HEK293 (cell line): ENCODE measurements at regions not wholly inside any gene's neighbourhood (a gene's known extent, or its start where the extent isn't known, plus 50 kb on each side); places are given as distances from the start of the nearest gene placed in this dataset.

Experiments
- BCL11A ChIP-seq: fragments of 450-650 bp; formaldehyde crosslinking; IDR thresholded peaks from 2 replicates; pipeline ENCODE4 v1.5.1; 2016; ENCODE audit warnings: low read depth, missing biosample characterization, missing genetic modification characterization
- CTCF ChIP-seq: fragments of 450-650 bp; formaldehyde crosslinking; IDR thresholded peaks from 2 replicates; pipeline ENCODE4 v1.5.1; 2016; ENCODE audit warnings: missing biosample characterization, missing genetic modification characterization
- ZBTB17 ChIP-seq: fragments of 450-650 bp; formaldehyde crosslinking; IDR thresholded peaks from 2 replicates; pipeline ENCODE4 v1.5.1; 2016; ENCODE audit warnings: missing biosample characterization, missing genetic modification characterization
- ZNF140 ChIP-seq: fragments of 450-650 bp; formaldehyde crosslinking; IDR thresholded peaks from 2 replicates; pipeline ENCODE4 v1.5.1; 2016; ENCODE audit warnings: missing biosample characterization, missing genetic modification characterization
- ZNF174 ChIP-seq: fragments of 450-650 bp; formaldehyde crosslinking; IDR thresholded peaks from 2 replicates; pipeline ENCODE4 v1.5.0; 2017; ENCODE audit warnings: missing biosample characterization, mild to moderate bottlenecking, missing genetic modification characterization
- ZNF184 ChIP-seq: fragments of 450-650 bp; IDR thresholded peaks from 2 replicates; pipeline ENCODE4 v1.5.1; 2018; ENCODE audit warnings: missing biosample characterization, mild to moderate bottlenecking, missing genetic modification characterization
- ZNF24 ChIP-seq: fragments of 450-650 bp; formaldehyde crosslinking; IDR thresholded peaks from 2 replicates; pipeline ENCODE4 v1.5.1; 2016; ENCODE audit warnings: missing biosample characterization, missing genetic modification characterization
- ZNF274 ChIP-seq, 2 experiments: fragments of 200-500 bp in 1 of 2; fragments of 450-650 bp in 1 of 2; sonication (Bioruptor generic) in 1 of 2; formaldehyde crosslinking in 1 of 2; IDR thresholded peaks; 2 replicates each; pipeline versions ENCODE4 v1.5.1 to v1.6.1; 2014 to 2016; ENCODE audit warnings: borderline replicate concordance in 1 of 2, inconsistent platforms in 1 of 2, low read length in 1 of 2, missing biosample characterization in 1 of 2, missing genetic modification characterization in 1 of 2
- ZNF324 ChIP-seq: fragments of 450-650 bp; formaldehyde crosslinking; IDR thresholded peaks from 2 replicates; pipeline ENCODE4 v1.5.1; 2016; ENCODE audit warnings: missing biosample characterization, missing genetic modification characterization
- ZNF350 ChIP-seq: fragments of 450-650 bp; formaldehyde crosslinking; IDR thresholded peaks from 2 replicates; pipeline ENCODE4 v1.5.0; 2017; ENCODE audit warnings: missing biosample characterization, mild to moderate bottlenecking, missing genetic modification characterization
- ZNF423 ChIP-seq: fragments of 450-650 bp; formaldehyde crosslinking; IDR thresholded peaks from 2 replicates; pipeline ENCODE4 v1.5.1; 2016; ENCODE audit warnings: missing biosample characterization, missing genetic modification characterization
- ZXDB ChIP-seq: fragments of 450-650 bp; formaldehyde crosslinking; IDR thresholded peaks from 2 replicates; pipeline ENCODE4 v1.5.1; 2016; ENCODE audit warnings: missing biosample characterization, missing genetic modification characterization
- TF ChIP-seq, protein P1 (sequence below): fragments of 450-650 bp; formaldehyde crosslinking; IDR thresholded peaks from 2 replicates; pipeline ENCODE4 v1.5.1; 2016; ENCODE audit warnings: missing biosample characterization, missing genetic modification characterization

GRCh38 chr6:12654514-12654913 lies 62.1 kb upstream of the PHACTR1 start:
- TF ChIP-seq ZNF423 (tag by site-specific recombination) (no peak), ZNF350 (tag by site-specific recombination) (no peak), ZNF174 (tag by site-specific recombination) (no peak), ZNF140 (tag by site-specific recombination) (no peak), ZNF24 (no peak), ZNF184 (tag by site-specific recombination) (no peak), CTCF (tag by site-specific recombination) (no peak), BCL11A (tag by site-specific recombination) (no peak), ZXDB (tag by site-specific recombination) (no peak), ZNF274 (IDR thresholded peaks at IDR 0.05; ENCODE audit: low read length) (no peak), ZNF274 (tag by site-specific recombination; IDR thresholded peaks at IDR 0.05; ENCODE audit: borderline replicate concordance) (no peak), ZNF324 (tag by site-specific recombination) (no peak), ZBTB17 (tag by site-specific recombination) (no peak)
- TF ChIP-seq, protein P1, sequence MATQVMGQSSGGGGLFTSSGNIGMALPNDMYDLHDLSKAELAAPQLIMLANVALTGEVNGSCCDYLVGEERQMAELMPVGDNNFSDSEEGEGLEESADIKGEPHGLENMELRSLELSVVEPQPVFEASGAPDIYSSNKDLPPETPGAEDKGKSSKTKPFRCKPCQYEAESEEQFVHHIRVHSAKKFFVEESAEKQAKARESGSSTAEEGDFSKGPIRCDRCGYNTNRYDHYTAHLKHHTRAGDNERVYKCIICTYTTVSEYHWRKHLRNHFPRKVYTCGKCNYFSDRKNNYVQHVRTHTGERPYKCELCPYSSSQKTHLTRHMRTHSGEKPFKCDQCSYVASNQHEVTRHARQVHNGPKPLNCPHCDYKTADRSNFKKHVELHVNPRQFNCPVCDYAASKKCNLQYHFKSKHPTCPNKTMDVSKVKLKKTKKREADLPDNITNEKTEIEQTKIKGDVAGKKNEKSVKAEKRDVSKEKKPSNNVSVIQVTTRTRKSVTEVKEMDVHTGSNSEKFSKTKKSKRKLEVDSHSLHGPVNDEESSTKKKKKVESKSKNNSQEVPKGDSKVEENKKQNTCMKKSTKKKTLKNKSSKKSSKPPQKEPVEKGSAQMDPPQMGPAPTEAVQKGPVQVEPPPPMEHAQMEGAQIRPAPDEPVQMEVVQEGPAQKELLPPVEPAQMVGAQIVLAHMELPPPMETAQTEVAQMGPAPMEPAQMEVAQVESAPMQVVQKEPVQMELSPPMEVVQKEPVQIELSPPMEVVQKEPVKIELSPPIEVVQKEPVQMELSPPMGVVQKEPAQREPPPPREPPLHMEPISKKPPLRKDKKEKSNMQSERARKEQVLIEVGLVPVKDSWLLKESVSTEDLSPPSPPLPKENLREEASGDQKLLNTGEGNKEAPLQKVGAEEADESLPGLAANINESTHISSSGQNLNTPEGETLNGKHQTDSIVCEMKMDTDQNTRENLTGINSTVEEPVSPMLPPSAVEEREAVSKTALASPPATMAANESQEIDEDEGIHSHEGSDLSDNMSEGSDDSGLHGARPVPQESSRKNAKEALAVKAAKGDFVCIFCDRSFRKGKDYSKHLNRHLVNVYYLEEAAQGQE (tag by site-specific recombination), result no peak
